ENCODE measurements at regions not wholly inside any gene's neighbourhood (a gene's known extent, or its start where the extent isn't known, plus 50 kb on each side); places are given as distances from the start of the nearest gene placed in this dataset.
A peak's percentile ranks its signal among the peaks of the same experiment; 100 is the strongest.
"Not testable (repeated sequence)": the region's sequence is repeated elsewhere in the genome, so short reads cannot be mapped to it uniquely, and the experiment has no call there.

DNA sequence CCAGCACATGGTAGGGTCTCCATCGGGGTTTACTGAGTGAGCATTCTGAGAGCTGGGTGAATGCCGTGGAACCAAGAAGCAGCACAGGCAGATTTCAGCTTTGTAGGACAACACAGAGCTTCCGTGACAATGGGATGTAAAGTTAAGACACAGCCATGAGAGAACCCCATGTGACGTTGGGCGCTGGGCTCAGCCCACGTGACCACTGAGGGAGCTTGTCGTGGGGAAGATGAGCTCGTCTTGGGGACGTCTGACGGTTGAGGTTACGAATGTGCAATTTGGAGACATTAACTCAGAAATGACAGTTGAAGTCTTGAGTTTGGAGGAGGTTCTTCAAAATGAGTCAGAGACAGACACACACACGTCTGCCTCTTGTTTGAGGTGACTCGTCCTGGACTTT, 51.5 kb upstream of the MUC20 start:
- DNase-seq (ENCODE audit: low read depth in 4 of 4, low spot score in 1 of 4) = not testable (repeated sequence)

DNA sequence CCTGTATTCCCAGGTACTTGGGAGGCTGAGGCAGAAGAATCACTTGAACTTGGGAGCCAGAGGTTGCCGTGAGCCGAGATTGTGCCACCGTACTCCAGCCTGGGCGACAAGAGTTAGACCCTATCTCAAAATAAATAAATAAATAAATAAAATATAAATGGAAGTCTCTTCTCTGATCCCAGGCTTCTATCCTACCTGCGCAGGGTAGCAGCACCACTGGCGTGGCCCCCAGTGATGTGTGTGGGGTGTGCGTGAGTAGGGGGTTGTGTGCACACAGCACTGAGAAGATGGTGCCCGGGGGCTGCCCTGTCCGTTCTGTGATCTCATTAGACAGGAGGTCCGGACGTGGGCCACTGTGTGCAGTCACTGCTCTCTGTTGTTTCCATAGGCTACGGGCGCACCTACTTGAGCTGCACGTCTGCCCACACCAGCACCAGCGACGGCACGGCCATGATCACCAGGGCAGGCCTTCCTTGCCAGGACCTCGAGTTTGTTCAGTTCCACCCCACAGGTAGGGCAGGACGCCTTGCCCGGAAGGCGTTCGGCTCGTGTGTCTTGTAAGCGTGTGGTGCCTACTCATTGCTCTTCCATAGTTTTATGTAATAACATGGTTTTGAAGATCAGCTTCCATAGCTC, 52.5 kb upstream of the MUC20 start:
- not testable (repeated sequence) for DNase-seq (ENCODE audit: low read depth in 4 of 4, low spot score in 1 of 4)

DNA sequence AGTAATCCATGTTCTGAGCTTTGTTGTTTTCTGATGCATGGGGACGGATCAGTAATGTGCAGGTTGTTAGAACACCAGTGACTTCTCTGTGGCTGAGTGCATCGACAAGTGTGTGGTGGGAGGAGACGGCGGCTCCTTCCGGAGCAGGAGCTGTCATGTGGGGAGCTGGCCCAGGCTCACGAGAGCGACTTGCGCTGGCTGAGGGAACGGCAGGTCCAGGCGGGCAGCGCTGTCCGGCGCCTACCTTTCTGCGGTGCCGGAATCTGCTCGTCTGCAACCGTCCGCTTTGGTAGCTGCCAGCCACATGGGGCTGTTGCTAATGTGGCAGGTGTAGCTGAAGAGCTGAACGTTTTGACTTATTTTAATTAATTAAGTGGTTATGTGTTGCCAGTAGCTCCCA, 55.5 kb upstream of the MUC20 start:
- DNase-seq (ENCODE audit: low read depth in 4 of 4, low spot score in 1 of 4) = not testable (repeated sequence)

DNA sequence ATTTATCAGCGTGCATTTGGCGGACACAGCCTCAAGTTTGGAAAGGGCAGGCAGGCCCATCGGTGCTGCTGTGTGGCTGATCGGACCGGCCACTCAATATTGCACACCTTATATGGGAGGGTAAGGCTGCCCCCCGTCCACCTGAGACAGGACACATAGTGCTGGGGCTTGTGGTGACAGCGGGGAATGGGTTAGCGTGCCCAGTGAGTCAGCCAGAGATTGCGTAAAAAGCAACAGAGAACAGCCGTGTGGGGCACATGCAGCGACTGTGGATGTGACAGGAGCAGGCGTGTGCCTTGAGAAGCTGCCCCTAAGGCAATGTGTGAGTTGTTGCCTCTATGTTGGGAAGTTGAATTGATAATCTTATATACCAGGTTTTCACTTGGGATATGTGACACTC, 56.6 kb upstream of the MUC20 start:
- not testable (repeated sequence) for DNase-seq (ENCODE audit: low read depth in 4 of 4, low spot score in 1 of 4)

DNA sequence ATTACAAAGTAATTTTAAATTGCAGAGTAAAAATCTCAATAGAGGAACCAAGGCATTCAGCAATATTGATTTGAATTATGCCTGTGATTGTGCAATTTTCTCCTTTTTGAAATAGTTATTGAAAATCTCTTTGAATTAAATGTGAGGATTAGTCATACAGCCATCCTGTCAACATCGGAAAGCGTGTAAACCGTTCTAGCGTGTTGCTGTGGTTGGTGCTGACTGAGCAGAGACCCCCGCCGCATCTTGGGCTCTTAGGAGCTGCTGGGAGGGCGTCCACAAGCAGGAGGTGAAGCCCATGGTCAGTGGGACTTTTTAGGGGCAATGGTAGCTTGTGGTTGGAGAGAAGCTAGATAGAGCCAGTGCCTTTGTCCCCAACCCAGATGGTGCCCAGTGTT, 61.6 kb upstream of the MUC20 start:
- DNase-seq (ENCODE audit: low read depth in 4 of 4, low spot score in 1 of 4) = not testable (repeated sequence)

DNA sequence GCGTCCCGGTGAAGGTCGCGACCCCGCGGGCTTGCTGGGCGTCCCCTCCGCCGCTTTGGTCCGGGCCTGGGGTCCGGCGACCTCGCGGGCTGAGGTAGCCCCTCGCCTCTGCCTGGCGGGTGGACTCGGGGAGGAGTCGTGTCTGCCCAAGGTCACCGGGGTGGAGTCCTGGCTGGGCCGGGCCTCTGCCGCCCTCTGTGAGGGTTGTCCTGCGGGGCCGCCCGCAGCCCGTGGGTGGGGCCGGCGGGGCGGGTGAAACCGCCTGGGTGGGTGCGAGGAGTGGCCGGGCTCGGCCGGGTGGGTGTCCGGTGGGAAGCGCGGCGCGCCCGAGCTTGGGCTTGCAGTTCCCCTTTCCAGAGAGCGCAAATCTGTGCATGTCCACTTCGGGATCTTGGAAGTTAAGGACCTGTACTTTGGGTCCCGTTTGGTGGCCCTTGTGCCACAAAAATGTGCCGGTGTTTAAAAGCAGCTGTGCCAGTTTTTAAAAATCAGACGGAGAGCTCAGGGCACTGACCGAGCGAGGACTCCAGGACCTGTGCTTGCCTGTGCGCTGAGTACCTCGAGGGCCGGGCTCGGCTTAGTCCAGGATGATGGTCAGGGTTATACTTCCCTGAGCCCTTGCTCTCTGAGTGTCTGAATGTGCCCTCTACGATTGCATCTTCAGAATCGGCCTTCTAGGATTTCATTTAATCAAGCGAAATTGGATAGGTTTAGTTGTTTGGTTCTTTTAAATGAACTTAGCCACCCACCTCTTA, 62.2 kb upstream of the MUC20 start:
- not testable (repeated sequence) for DNase-seq (ENCODE audit: low read depth in 4 of 4, low spot score in 1 of 4)

DNA sequence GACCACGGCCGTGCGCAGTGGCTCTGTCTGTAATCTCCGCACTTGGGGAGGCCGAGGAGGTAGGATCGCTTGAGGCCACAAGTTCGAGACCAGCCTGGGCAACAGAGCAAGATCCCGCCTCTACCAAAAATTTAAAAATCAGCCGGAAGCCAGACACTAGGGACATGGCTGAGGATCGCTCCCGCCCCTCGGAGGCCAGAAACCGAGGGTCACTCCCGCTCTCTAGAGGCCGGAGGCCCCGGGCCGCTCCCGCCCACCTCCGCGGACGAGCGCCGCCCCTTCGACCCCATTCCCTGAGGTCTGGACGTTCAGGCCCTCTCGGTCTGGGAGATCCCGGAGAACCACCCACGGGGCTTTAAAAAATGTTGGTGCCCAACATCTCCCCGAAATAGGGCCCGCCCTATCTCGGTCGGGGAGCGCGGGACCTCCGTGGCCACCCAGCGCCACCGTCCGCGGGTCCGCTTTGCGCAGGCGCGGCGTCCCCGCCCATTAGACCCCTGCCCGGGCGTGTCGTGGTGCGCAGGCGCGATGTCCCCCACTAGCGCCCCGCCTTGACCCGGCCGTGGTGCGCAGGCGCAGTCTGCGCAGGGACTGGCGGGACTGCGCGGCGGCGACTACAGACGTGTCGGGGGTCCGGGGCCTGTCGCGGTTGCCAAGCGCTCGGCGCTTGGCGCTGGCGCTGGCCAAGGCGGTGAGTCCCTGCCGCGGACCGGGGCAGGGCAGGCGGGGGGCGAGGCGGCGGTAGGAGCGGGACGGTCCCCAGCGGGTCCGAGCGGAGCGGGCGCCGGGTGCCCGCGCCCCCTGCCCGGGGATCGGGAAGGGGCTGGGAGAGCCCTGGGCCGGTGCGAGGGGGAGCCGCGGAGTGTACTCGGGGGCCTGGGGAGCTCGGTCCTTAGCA, 63.1 kb upstream of the MUC20 start:
- peak; percentile 41 to 91 (median 80) for DNase-seq (ENCODE audit: low read depth in 4 of 4, low spot score in 1 of 4)

DNA sequence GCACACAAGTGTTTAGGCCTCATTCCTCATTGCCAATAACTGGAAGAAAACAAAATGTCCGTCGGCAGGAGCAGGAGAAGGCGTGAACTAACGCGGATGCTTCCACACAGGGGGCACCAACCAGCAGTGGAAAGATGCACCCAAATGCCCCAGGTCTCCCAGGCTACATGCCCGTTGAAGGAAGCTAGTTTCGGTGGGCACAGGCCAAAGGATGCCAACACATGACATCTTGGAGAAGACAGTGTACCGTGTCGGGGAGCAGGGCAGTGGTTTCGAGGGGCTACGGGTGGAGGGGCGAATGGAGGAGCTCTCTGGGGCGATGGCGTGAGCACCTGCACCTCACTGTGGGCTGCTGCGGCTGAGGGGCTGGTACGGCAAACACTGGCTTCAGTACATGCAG, 64.7 kb upstream of the MUC20 start:
- not testable (repeated sequence) for DNase-seq (ENCODE audit: low read depth in 4 of 4, low spot score in 1 of 4)

DNA sequence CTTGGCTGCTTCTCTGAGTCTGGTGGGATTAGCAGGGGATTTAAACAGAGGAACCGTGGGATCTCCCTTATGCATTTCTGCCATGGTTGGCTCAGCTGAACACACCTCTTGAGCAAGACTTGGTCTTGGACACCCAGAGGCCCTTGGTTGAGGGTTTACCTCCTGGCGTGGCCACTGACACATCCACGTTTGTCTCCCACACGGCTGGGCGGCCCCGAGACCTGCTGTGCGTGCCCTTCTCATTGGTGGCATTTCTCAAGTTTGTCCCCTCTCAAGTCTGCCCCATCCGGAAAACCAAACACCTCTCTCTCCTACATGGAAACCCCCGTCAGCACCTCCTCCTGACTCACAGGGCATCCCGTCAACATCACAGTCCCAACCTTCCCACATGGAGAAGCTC, 66.0 kb upstream of the MUC20 start:
- DNase-seq (ENCODE audit: low read depth in 4 of 4, low spot score in 1 of 4) = not testable (repeated sequence)

DNA sequence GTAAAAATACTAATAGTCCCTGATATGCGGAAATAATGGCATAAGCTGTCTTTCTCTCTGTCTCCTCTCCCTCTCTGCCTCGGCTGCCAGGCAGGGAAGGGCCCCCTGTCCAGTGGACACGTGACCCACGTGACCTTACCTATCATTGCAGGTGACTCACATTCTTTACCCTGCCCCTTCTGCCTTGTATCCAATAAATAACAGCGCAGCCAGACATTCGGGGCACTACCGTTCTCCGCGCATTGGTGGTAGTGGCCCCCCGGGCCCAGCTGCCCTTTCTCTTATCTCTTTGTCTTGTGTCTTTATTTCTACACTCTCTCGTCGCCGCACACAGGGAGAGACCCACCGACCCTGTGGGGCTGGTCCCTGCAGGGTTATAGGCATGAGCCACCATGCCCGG, 66.6 kb upstream of the MUC20 start:
- DNase-seq (ENCODE audit: low read depth in 4 of 4, low spot score in 1 of 4) = not testable (repeated sequence)

DNA sequence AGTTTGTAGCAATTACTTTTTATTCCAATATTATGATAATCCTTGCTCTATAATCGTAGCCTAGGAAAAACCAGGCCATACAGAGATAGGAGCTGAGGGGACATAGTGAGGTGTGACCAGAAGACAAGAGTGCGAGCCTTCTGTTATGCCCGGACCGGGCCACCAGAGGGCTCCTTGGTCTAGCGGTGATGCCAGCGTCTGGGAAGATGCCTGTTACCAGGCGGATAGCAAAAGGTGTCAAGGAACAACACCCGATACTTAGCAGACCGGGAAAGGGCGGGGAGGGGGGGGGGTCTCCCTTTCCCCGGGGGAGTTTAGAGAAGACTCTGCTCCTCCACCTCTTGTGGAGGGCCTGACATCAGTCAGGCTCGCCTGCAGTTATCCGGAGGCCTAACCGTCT, 67.1 kb upstream of the MUC20 start:
- not testable (repeated sequence) for DNase-seq (ENCODE audit: low read depth in 4 of 4, low spot score in 1 of 4)

DNA sequence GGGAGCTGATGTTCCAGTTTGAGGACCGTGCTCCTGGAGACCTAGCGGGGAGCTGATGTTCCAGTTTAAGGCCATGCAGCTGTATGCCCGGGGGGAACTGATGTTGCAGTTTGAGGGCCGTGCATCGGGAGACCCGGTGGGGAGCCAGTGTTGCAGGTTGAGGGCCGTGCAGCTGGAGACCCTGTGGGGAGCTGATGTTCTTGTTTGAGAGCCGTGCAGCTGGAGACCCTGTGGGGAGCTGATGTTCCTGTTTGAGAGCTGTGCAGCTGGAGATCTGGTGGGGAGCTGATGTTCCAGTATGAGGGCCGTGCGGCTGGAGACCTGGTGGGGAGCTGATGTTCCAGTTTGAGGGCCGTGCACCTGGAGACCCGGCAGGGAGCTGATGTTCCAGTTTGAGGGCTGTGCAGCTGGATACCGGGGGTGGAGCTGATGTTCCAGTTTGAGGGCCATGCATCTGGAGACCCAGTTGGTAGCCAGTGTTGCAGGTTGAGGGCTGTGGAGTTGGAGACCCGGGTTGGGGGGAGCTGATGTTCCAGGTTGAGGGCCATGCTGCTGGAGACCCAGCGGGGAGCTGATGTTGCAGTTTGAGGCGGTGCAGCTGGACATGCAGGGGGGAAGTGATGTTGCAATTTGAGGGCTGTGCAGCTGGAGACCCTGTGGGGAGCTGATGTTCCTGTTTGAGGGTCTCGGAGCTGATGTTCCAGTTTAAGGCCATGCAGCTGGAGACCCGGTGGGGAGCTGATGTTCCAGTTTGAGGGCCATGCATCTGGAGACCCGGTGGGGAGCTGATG, 64.4 kb upstream of the APOD start:
- DNase-seq (ENCODE audit: low read depth in 4 of 4, low spot score in 1 of 4) = not testable (repeated sequence)

DNA sequence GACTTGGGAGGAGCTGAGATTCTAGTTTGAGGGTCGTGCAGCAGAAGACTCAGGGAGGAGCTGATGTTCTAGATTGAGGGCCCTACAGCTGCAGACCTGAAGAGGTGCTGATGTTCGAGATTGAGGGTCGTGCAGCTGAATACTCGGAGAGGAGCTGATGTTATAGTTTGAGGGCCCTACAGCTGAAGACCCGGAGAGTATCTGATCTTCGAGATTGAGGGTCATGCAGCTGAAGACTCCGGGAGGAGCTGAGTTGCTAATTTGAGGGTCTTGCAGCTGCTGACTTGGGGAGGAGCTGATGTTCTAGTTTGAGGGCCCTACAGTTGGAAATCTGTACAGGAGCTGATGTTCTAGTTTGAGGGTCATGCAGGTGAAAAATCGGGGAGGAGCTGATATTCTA, 62.1 kb upstream of the APOD start:
- not testable (repeated sequence) for DNase-seq (ENCODE audit: low read depth in 4 of 4, low spot score in 1 of 4)

DNA sequence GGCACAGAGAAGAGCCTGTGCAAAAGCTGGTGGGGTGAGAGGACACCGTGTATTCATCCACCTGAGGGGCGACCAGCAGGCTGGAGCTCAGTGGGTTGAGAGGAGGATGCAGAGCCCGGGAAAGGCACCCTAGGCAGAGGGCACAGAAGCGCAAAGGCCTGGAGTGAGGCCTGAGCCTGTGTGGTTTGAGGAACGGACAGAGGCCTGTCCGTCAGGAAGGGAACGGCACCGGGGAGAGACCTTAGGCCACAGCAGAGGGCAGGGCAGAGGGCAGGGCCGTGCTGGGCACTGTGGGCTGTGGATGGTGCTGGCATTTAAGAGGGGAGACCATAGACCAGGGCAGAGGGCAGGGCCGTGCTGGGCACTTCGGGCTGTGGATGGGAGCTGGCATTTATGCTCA, 59.5 kb upstream of the APOD start:
- DNase-seq (ENCODE audit: low read depth in 4 of 4, low spot score in 1 of 4) = not testable (repeated sequence)

DNA sequence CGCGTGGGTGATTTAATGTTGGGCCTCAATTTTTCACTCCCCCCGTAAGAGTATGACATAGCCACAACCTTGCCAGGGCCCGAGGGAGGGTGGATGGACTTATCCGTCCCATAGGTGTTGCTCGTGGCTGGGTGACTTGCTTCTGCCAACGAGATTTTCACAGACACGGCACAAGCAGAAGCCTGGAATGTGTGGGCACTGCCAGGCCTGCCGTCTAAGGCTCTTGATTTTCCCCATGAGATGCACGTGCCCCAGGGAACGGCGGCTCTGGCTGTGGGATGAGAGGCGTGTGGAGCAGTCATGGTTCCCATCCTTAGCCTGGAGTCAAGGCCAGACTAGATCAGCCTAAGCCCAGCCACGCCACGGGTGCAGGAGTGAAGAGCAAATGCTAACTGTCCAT, 58.6 kb upstream of the APOD start:
- DNase-seq (ENCODE audit: low read depth in 4 of 4, low spot score in 1 of 4) = not testable (repeated sequence)

DNA sequence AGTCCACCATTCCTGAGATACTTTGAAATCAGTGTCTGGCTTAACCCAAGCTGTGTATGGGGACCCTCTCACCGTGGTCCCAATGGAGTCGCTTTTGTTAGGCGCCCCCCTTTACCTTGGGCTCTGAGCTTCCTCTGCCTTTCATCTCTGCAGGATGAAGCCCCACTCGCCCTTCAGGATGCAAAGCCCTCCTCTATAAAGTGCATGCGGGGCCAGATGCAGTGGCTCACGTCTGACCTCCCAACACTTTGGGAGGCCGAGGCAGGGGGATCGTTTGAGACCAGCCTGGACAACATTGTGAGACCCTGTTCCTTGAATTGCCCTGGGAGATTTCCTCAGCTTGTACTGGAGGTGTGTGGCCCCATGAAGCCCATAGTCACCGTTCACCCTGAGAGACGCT, 54.7 kb upstream of the APOD start:
- DNase-seq (ENCODE audit: low read depth in 4 of 4, low spot score in 1 of 4) = not testable (repeated sequence)

DNA sequence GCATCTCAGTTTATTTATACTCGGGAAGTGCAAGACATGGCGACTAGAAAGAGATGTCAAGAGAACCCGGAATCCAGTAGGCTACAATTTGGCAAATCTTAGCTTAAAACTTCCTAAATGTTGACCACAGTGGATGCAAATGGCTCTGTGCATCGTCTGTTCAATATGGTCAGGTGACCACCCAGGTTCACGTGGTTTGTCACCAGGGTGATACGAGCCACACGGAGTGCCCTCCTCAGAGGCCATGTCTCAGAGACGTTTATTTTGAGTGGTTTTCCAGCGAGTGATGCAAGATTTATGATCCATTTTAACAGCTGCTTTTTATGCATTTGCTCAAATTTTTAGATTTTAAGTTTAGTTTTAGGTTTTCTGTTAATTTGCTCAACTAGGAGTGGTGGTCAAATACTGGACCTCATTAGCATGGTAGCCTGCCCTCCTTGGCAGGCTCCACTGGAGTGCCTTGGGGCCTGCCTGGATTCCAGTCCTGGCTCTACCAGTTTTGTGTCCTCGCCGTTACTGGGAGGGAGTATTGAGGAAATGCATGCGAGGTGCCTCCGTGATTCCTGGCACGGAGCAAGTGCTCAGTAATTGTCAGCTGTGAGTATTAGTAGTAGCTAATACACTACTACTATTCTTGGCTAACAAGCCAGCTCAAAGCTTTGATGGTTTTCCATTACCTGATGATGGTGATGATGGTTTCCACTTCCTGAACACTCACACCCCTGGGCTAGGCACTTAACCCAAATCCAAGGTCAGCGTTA, 53.9 kb upstream of the APOD start:
- not testable (repeated sequence) for DNase-seq (ENCODE audit: low read depth in 4 of 4, low spot score in 1 of 4)

DNA sequence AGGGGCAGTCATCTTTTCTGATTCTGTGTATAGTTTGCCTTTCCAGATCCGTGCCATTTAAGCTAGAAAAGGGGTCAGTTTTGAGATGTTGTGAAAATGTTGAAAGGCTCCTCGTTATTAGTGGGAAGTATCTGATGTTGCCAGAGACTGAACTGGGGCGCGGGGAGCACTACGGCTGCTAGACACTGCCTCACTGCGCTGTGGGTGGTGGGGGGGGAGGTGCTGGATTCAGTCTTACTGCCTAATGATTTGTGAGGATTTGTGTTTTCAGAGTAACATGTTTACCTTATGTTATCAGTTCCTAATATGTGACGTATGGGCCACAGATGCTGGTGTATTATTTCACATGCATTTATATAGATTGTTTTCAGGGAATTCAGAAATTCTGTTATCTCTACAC, 53.3 kb upstream of the APOD start:
- DNase-seq (ENCODE audit: low read depth in 4 of 4, low spot score in 1 of 4) = not testable (repeated sequence)

DNA sequence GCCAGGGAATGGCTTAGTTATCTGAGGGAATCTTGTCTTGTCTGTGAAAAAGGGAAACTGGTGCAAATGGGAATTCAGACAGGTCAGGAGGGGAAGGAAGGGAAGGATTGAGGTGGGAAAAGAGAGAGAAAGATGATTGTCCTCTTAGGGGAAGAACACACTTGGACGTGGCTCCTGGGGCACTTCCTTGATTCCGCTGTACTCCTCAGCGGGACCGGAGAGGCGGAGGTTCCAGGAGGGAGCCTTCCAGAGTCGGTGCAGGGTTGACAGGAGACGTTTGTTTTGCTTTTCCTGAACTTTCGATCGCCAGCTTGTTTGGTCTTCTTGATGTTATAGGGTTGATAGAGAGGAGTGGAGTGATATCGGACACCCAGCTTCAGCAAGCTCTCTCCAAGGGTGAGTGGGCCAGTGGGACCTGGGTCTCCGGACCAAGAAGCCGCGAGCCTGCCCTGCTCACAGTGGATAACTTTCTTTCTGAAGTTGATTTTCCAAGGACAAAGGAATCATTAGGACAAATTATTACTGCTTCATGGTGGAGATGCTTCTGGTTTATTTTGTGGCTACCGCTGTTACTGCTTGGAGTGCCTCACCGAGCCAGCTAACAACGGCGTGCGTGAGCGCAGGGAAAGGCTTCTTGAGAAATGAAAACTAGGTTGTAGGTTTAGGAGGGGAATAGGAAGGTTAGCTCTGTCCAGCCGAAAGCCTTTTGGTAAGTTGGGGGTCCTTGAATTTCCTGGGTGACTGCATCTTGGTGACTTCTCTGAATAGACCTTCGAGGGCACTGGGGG, 52.4 kb upstream of the APOD start:
- DNase-seq (ENCODE audit: low read depth in 4 of 4, low spot score in 1 of 4) = not testable (repeated sequence)

All from stimulated activated CD4-positive, alpha-beta T cell treated with anti-CD3 and anti-CD28 coated beads, Interleukin-1b, Interleukin-23, amount 100 ng/mL, for 24 hours (primary cell).